Progenitor cell of endocrine pancreas (in vitro differentiated cells): ENCODE measurements at regions not wholly inside any gene's neighbourhood (a gene's known extent, or its start where the extent isn't known, plus 50 kb on each side); places are given as distances from the start of the nearest gene placed in this dataset.

Source experiments
- DNase-seq: peaks from one replicate; pipeline ENCODE4 v3.0.0; 2021; ENCODE audit warnings: low spot score; ENCODE audit not compliant: unreplicated experiment
- H3K27ac Mint-ChIP-seq: 2 replicates; pipeline ENCODE4 v1.8.0; 2021; ENCODE audit warnings: mild to moderate bottlenecking, moderate library complexity, mixed read lengths
- H3K27me3 Mint-ChIP-seq: 2 replicates; pipeline ENCODE4 v1.8.0; 2021; ENCODE audit warnings: mixed read lengths
- H3K36me3 Mint-ChIP-seq: 2 replicates; pipeline ENCODE4 v1.8.0; 2022; ENCODE audit warnings: mixed read lengths; ENCODE audit not compliant: insufficient read depth
- H3K4me1 Mint-ChIP-seq: 2 replicates; pipeline ENCODE4 v1.8.0; 2021; ENCODE audit warnings: low read depth, mixed read lengths
- H3K4me3 Mint-ChIP-seq: 2 replicates; pipeline ENCODE4 v1.8.0; 2021; ENCODE audit warnings: low read depth, mild to moderate bottlenecking, moderate library complexity, mixed read lengths
- H3K9me3 Mint-ChIP-seq: 2 replicates; pipeline ENCODE4 v1.8.0; 2021; ENCODE audit warnings: low read depth, mixed read lengths
- CTCF ChIP-seq: fragments of 200-600 bp; sonication (generic); IDR thresholded peaks from one replicate; pipeline ENCODE4 v1.5.0; 2021; ENCODE audit warnings: antibody characterized with exemption, mild to moderate bottlenecking; ENCODE audit not compliant: unreplicated experiment

GRCh38 chr10:59073456-59074053, 102.9 kb upstream of the PHYHIPL start:
- Mint-ChIP-seq H3K36me3 (no peaks in the 10 kb centered on the region), H3K4me1 (peaks cover 5% of the 10 kb centered on the region), H3K27me3 (no peaks in the 10 kb centered on the region), H3K9me3 (no peaks in the 10 kb centered on the region), H3K27ac (no peak overlapping the region), H3K4me3 (no peak overlapping the region)
- DNase-seq, result no peak
- no peak for TF ChIP-seq CTCF

- Mint-ChIP-seq H3K9me3 (no peaks in the 10 kb centered on the region), H3K36me3 (no peaks in the 10 kb centered on the region), H3K27me3 (no peaks in the 10 kb centered on the region), H3K27ac (no peak overlapping the region), H3K4me3 (no peak overlapping the region), H3K4me1 (peaks cover 7% of the 10 kb centered on the region)
- no peak for DNase-seq
- no peak for TF ChIP-seq CTCF
Measured at GRCh38 chr10:59075576-59075975, 100.9 kb upstream of the PHYHIPL start.

GRCh38 chr10:59077855-59078254, 98.6 kb upstream of the PHYHIPL start:
- no peak overlapping the region for H3K4me3 Mint-ChIP-seq
- no peak for DNase-seq
- peaks cover 10% of the 10 kb centered on the region for H3K4me1 Mint-ChIP-seq
- H3K27ac Mint-ChIP-seq, result no peak overlapping the region
- TF ChIP-seq CTCF, result no peak
- no peaks in the 10 kb centered on the region for H3K9me3 Mint-ChIP-seq
- H3K36me3 Mint-ChIP-seq, result no peaks in the 10 kb centered on the region
- H3K27me3 Mint-ChIP-seq, result peaks cover 2% of the 10 kb centered on the region

- Mint-ChIP-seq H3K27ac (no peak overlapping the region), H3K27me3 (peaks cover 2% of the 10 kb centered on the region), H3K9me3 (no peaks in the 10 kb centered on the region), H3K4me3 (no peak overlapping the region), H3K4me1 (peaks cover 10% of the 10 kb centered on the region), H3K36me3 (no peaks in the 10 kb centered on the region)
- TF ChIP-seq CTCF, result no peak
- DNase-seq, result no peak
Measured at GRCh38 chr10:59078978-59079377, 97.5 kb upstream of the PHYHIPL start.

- no peak for TF ChIP-seq CTCF
- H3K36me3 Mint-ChIP-seq, result no peaks in the 10 kb centered on the region
- H3K9me3 Mint-ChIP-seq, result no peaks in the 10 kb centered on the region
- peaks cover 2% of the 10 kb centered on the region for H3K27me3 Mint-ChIP-seq
- peaks cover 10% of the 10 kb centered on the region for H3K4me1 Mint-ChIP-seq
- H3K27ac Mint-ChIP-seq, result no peak overlapping the region
- no peak overlapping the region for H3K4me3 Mint-ChIP-seq
- no peak for DNase-seq
Measured at GRCh38 chr10:59079386-59080226, 96.8 kb upstream of the PHYHIPL start.
